GM03348 (cell line): ENCODE measurements at regions not wholly inside any gene's neighbourhood (a gene's known extent, or its start where the extent isn't known, plus 50 kb on each side); places are given as distances from the start of the nearest gene placed in this dataset.

ENCODE experiments used
- DNase-seq: peaks from one replicate; pipeline ENCODE4 v3.0.0; 2012; ENCODE audit warnings: low spot score

- no peak for DNase-seq
These were observed 357.0 kb downstream of the FBXO15 start for GRCh38 chr18:73790587-73790986.

- no peak for DNase-seq
These were observed 360.3 kb downstream of the FBXO15 start for GRCh38 chr18:73787316-73787715.

GRCh38 chr18:73785300-73785699 lies 362.3 kb downstream of the FBXO15 start:
- DNase-seq, result peak; percentile 29

- DNase-seq, result no peak
These were observed 362.8 kb downstream of the FBXO15 start for GRCh38 chr18:73784853-73785252.

GRCh38 chr18:73782405-73782804 lies 365.2 kb downstream of the FBXO15 start:
- DNase-seq, result no peak

- no peak for DNase-seq
These were observed 367.4 kb downstream of the FBXO15 start for GRCh38 chr18:73780218-73780617.

DNA sequence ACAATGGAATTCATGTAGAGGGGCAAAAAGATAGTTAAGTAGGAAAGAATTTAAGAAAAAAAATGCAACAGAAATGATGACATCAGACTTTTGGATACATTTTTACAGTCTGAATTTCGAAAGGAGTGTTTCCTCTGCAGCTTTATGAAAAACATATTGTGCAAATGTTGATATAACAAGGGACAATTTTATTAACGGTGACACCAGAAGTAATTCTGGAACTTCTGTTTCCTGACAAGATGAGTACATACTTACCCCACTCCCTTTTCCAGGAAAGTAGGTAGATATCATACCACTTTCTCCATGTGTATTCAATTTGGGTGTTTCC lies 369.6 kb downstream of the FBXO15 start:
- peak; percentile 18 for DNase-seq

DNA sequence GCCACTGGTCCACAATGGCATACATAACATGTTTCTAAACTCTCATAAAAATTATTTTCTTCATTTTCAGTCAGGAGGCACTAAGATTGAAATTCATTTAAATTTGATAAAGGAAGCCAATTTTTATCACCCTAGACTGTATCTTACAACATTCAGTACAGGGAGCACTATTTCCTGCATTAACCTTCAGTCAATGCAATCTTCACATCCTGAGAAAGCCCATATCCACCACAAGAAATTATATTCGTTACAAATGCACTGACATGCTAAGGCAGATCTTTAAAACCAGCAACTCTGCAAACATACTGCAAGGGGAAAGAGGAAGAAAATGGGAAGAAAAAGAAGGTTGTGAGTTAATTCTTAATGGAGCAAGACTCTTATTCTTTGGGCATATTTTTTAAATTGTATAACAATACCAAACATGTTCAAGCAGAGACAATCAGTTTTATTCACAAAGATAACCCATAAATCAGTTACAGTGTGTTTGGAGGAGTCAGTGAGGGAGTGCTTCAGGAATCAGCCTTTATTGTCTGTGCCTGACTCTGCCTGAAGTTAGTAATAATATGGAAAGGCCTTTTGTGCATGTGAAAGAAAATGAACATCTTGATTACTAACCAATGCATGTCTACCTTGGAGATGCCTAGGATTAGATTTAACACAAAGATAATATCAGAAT lies 370.1 kb downstream of the FBXO15 start:
- no peak for DNase-seq

- no peak for DNase-seq
These were observed 372.7 kb downstream of the FBXO15 start for GRCh38 chr18:73774811-73775509.

DNA sequence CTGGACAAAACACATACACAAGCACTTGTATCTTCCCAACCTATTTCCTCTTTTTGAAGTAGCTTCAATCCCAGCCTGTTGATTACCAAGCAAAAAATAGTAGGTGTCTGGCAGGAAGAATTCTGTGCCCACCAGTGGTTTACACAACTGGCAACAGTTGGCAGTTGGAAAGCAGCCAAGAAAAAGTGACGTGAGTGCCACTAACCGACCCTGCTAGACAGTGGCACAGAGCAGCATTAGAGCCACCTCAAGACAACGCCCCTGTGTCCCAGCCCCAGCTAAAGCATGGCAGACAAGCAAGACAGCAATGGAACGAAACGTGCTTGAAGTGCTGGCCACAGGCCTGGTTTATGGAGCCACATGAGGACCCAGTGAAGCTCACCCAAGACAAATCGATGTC lies 379.6 kb downstream of the FBXO15 start:
- no peak for DNase-seq

GRCh38 chr18:73766910-73767515 lies 380.6 kb downstream of the FBXO15 start:
- DNase-seq, result no peak

DNA sequence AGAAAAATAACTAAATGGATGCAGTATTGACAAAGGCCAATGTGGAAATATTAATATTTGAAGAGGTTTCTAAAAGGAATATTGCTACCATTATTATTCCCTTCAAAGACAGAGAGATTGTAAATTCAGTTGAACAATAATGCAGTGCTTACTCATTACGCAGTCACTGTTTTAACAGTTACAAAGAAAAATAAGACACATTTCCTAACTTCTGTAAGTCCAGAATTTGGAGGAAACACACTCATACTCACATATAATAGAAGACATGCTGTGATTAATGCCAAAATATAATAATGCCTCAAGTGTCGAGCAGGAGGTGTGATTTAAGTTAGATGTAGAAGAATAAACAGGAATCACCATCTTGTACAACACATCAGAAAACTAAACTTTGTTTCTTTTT lies 389.2 kb downstream of the FBXO15 start:
- DNase-seq, result no peak

DNA sequence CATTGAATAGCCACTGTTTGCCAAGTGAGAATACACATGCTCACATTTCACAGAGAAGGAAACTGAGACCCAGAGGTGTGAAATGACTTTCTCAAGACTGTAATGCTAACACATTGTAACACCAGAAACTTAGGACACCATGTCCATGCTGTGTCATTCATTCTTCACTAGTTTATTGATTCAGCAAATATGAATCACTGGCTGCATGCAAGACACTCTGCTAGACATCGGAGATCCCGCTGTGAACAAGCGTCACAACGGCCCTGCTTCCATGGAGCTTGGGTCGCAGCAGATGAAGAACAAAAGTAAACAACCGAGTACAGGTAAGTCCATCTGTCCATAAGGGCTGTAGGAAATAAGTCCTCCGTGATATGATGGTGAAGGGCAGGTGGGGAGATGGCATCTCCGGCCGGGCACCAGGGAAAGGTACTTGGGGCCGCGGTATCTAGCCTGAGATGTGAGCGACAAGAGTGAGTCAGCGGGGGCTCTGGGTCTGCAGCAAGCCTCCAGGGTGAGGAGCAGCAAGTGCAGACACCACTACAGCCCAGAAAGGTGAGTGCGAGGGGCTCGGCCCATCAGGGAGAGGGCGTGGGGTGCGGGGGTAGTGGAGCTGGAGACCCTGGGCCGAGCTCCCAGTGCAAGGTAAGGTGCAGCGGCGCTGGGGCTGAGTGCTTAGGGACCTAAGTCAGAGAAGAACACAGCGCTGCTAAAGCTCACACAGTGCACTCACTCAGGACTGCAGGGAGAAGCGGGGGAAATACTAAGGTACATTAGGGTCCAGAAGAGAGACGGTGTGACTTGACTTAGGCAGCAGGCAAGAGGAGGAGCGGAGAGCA lies 391.2 kb downstream of the FBXO15 start:
- DNase-seq, result no peak

DNA sequence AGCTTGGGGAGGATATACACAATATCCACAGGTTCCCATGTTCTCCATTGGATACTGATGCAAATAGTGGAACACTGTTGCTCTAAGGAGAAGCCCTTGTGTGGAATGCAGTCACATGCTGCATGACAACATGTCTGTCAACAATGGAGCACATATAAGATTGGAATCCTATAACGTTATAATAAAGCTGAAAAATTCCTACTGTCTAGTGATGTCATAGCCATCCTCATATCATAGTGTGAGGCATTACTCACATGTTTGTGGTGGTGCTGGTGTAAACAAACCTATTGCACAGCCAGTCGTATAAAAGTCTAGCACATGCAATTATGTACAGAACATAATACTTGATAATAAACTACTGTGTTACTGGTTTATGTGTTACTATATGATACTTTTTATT lies 394.7 kb downstream of the FBXO15 start:
- no peak for DNase-seq

DNA sequence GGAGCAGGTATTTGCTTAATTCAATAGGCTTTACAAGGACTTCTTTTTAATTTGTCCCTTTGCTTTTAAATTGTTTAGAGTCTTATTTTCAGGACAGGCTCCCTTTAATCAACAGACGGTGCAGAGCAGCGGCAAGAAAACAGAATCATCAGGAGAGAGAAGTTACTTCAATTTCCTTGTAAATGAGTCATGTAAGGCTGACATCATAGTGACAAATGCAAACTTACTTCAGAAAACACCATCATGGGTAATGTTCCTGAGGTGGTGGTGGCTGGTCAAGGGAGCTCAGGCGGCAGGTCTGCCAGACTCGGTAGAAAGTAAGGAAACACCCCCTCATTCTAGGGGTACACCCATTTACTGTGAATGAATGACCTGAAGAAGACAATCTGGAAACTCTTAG lies 395.1 kb downstream of the FBXO15 start:
- peak; percentile 14 for DNase-seq

GRCh38 chr18:73750052-73750451 lies 397.6 kb downstream of the FBXO15 start:
- no peak for DNase-seq

DNA sequence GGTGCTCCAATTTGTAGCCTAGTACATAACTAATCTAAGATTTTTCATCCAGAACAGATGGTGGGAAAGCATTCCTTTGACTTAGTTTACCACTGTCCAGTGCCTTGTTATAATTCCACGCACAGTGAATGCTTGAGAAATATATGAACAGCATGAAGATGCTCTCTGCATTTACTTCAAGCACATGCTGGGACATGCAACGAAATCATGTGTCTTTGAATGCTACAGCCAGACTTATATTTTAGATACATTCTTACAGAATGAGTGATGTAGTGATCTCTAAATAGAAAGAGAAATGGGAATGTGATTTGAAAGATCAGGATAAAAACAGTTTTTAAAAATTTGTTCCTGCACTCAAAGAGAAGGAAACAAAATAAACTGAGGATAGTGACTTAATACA lies 398.3 kb downstream of the FBXO15 start:
- DNase-seq, result no peak

DNA sequence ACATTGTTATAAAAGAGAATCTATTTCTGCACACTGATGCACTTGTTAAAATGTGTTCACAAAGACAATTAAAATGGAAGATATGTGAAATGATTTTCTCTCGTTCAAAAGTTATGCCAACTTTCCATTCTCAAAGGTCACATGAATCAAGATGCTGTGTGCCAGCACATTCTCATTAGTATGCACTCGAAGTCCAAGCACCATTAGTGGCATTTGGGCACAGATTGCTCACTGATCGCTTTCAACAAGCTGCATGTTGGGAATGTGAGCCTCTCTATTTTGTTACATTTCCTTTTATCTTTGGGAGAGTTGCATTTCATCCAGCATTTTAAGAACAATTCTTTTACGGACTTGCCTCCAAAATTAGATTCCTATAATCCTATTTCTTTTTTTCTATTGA lies 398.9 kb downstream of the FBXO15 start:
- no peak for DNase-seq

- no peak for DNase-seq
These were observed 401.5 kb downstream of the FBXO15 start for GRCh38 chr18:73746101-73746500.

GRCh38 chr18:73742957-73743356 lies 404.7 kb downstream of the FBXO15 start:
- no peak for DNase-seq

GRCh38 chr18:73741946-73742345 lies 405.7 kb downstream of the FBXO15 start:
- DNase-seq, result no peak

- no peak for DNase-seq
These were observed 408.5 kb downstream of the FBXO15 start for GRCh38 chr18:73739098-73739497.

GRCh38 chr18:73737990-73738389 lies 409.6 kb downstream of the FBXO15 start:
- DNase-seq, result no peak
